Keratinocyte (primary cell): ENCODE measurements at regions not wholly inside any gene's neighbourhood (a gene's known extent, or its start where the extent isn't known, plus 50 kb on each side); places are given as distances from the start of the nearest gene placed in this dataset.

Source experiments
- CTCF ChIP-seq, 3 experiments: IDR thresholded peaks in 1 of 3; conservative IDR thresholded peaks in 1 of 3; optimal IDR thresholded peaks in 1 of 3; 2 replicates in 2 of 3; 3 replicates in 1 of 3; pipeline versions ENCODE3 to v1.5.1; 2011; ENCODE audit warnings: low read length in 3 of 3, mild to moderate bottlenecking in 3 of 3, moderate library complexity in 2 of 3, control low read depth in 1 of 3, inconsistent platforms in 1 of 3; ENCODE audit not compliant: insufficient read depth in 2 of 3; ENCODE audit errors: extremely low read depth in 1 of 3
- EZH2 ChIP-seq: IDR thresholded peaks from one replicate; pipeline ENCODE4 v1.6.1; 2012; ENCODE audit warnings: inconsistent platforms, mild to moderate bottlenecking, low read length, moderate library complexity

GRCh38 chr2:107009275-107009674 lies 123.3 kb upstream of the ST6GAL2 start:
- TF ChIP-seq CTCF (optimal IDR thresholded peaks at IDR 0.05 in 1 of 3, IDR thresholded peaks at IDR 0.05 in 1 of 3, conservative IDR thresholded peaks at IDR 0.05 in 1 of 3; ENCODE audit: extremely low read depth in 1 of 3, insufficient read depth in 2 of 3, low read length in 3 of 3) (no peak), EZH2 (no peak)
